A673 (cell line): ENCODE measurements at regions not wholly inside any gene's neighbourhood (a gene's known extent, or its start where the extent isn't known, plus 50 kb on each side); places are given as distances from the start of the nearest gene placed in this dataset.

ENCODE experiments used
- BruUV-seq: library from RNA; stranded (reverse); fragments of 400-500 nt; replicated peaks from 2 replicates; lab custom pipeline; 2021; lab: Mats Ljungman, UMichigan
- CTCF ChIA-PET: fragments of 300-600 bp; sonication (Branson Sonifier 250); formaldehyde crosslinking; loops from one replicate; lab custom pipeline; 2022; ENCODE audit warnings: antibody characterized with exemption; lab: Charles Lee
- POLR2A ChIA-PET: fragments of 300-600 bp; sonication (Branson Sonifier 250); formaldehyde crosslinking; loops from one replicate; lab custom pipeline; 2022; ENCODE audit warnings: antibody characterized with exemption; ENCODE audit not compliant: low non-redundant PET; lab: Charles Lee
- DNase-seq: peaks from one replicate; pipeline ENCODE4 v3.0.0-alpha.2; 2015; ENCODE audit warnings: low spot score
- H3K27ac ChIP-seq: fragments of 200-600 bp; sonication (generic); 2 replicates; pipeline ENCODE4 v1.5.1; 2016; ENCODE audit warnings: mixed run types, low read depth, mild to moderate bottlenecking, mixed read lengths, antibody characterized with exemption, low read length; ENCODE audit not compliant: poor library complexity, severe bottlenecking
- H3K27me3 ChIP-seq: fragments of 200-600 bp; sonication (generic); replicated peaks from 2 replicates; pipeline ENCODE4 v1.6.1; 2017; ENCODE audit warnings: mixed run types, low read depth, mild to moderate bottlenecking, mixed read lengths, antibody characterized with exemption, low read length; ENCODE audit not compliant: insufficient read depth, poor library complexity
- H3K36me3 ChIP-seq: fragments of 200-600 bp; sonication (generic); 2 replicates; pipeline ENCODE4 v1.6.1; 2016; ENCODE audit warnings: mixed run types, mild to moderate bottlenecking, mixed read lengths, antibody characterized with exemption, low read length; ENCODE audit not compliant: insufficient read depth, poor library complexity, severe bottlenecking
- H3K4me1 ChIP-seq: fragments of 200-600 bp; sonication (generic); 2 replicates; pipeline ENCODE4 v1.6.1; 2017; ENCODE audit warnings: mixed run types, mild to moderate bottlenecking, mixed read lengths, antibody characterized with exemption, low read length; ENCODE audit not compliant: insufficient read depth, poor library complexity, severe bottlenecking
- H3K4me3 ChIP-seq: fragments of 200-600 bp; sonication (generic); 2 replicates; pipeline ENCODE4 v1.5.1; 2016; ENCODE audit warnings: low read depth, mixed run types, mild to moderate bottlenecking, mixed read lengths, low read length; ENCODE audit not compliant: poor library complexity, severe bottlenecking
- H3K9me3 ChIP-seq: fragments of 200-600 bp; sonication (generic); 2 replicates; pipeline ENCODE4 v1.6.1; 2016; ENCODE audit warnings: mixed run types, low read depth, mild to moderate bottlenecking, mixed read lengths, antibody characterized with exemption, low read length; ENCODE audit not compliant: poor library complexity, severe bottlenecking
- EZH2 ChIP-seq: fragments of 200-600 bp; sonication (generic); IDR thresholded peaks from 2 replicates; pipeline ENCODE4 v1.6.1; 2017; ENCODE audit warnings: borderline replicate concordance, low read depth, mild to moderate bottlenecking, mixed read lengths, antibody characterized with exemption, low read length; ENCODE audit not compliant: poor library complexity, severe bottlenecking
- intact Hi-C: fragments of 100-400 bp; cut with micrococcal nuclease; formaldehyde crosslinking; loops from one replicate; pipeline ENCODE4 v1.10.0; 2022; ENCODE audit not compliant: unreplicated experiment
- TF ChIP-seq, protein P1 (sequence below): fragments of 300-800, 200-600 bp; sonication (generic); conservative IDR thresholded peaks from 2 replicates; pipeline ENCODE4 v1.5.1; 2017; ENCODE audit warnings: low read depth, mild to moderate bottlenecking, antibody characterized with exemption, low read length, moderate library complexity, mixed read lengths

DNA sequence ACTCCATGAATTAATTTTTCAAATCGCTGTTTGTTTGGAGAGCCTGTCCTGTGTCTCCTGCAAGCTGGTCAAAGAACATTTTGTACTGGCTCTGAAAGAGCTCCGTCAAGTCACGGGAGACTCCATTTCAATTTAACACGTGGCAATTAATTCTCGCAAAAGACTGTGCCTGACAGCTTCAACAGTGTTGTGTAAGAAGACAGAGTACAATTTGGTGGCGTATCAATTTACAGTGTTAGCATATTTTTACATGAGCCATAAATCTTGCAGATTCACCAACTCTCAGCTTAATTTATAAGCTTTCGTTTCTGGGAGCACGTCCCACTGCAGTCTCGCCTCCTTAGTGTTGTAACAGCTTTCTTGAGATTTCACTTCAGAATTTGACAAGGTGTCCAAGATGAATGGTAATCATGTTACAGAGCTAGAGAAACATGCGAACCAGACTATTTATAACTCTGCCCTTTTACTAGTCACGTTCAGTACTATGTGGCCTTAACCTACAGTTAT lies 70.8 kb downstream of the RWDD4 start:
- peaks cover 31% of the 10 kb centered on the region for H3K4me1 ChIP-seq
- no peak overlapping the region for H3K4me3 ChIP-seq
- H3K27me3 ChIP-seq, result peaks cover 11% of the 10 kb centered on the region
- no peaks in the 10 kb centered on the region for H3K36me3 ChIP-seq
- intact Hi-C loops, result no loop called here
- no TSS peak for BruUV-seq
- ChIA-PET CTCF (no interaction called here), POLR2A (no interaction called here)
- DNase-seq, result peak; percentile 83
- H3K9me3 ChIP-seq, result no peaks in the 10 kb centered on the region
- no peak overlapping the region for H3K27ac ChIP-seq
- TF ChIP-seq, protein P1, sequence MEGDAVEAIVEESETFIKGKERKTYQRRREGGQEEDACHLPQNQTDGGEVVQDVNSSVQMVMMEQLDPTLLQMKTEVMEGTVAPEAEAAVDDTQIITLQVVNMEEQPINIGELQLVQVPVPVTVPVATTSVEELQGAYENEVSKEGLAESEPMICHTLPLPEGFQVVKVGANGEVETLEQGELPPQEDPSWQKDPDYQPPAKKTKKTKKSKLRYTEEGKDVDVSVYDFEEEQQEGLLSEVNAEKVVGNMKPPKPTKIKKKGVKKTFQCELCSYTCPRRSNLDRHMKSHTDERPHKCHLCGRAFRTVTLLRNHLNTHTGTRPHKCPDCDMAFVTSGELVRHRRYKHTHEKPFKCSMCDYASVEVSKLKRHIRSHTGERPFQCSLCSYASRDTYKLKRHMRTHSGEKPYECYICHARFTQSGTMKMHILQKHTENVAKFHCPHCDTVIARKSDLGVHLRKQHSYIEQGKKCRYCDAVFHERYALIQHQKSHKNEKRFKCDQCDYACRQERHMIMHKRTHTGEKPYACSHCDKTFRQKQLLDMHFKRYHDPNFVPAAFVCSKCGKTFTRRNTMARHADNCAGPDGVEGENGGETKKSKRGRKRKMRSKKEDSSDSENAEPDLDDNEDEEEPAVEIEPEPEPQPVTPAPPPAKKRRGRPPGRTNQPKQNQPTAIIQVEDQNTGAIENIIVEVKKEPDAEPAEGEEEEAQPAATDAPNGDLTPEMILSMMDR, result no peak
- no peak for TF ChIP-seq EZH2

DNA sequence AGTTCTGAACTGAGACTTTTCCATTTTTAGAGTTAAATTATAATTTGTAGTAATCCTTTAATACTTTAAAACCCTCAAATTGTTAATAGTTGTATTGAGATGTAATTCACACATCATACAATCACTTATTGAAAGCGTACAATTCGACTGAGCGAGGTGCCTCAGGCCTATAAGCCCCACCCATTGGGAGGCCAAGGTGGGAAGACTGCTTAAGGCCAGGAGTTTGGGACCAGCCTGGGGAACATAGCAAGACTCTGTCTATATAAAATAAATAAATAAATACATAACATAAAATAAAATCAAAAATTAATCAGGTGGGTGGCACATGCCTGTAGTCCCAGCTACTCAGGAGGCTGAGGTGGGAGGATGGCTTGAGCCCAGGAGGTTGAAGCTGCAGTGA lies 70.3 kb downstream of the RWDD4 start:
- H3K9me3 ChIP-seq, result no peaks in the 10 kb centered on the region
- H3K36me3 ChIP-seq, result no peaks in the 10 kb centered on the region
- no peak for DNase-seq
- ChIA-PET CTCF (no interaction called here), POLR2A (no interaction called here)
- H3K27ac ChIP-seq, result no peak overlapping the region
- no TSS peak for BruUV-seq
- TF ChIP-seq, protein P1, result no peak
- no peak for TF ChIP-seq EZH2
- peaks cover 11% of the 10 kb centered on the region for H3K27me3 ChIP-seq
- H3K4me3 ChIP-seq, result no peak overlapping the region
- peaks cover 31% of the 10 kb centered on the region for H3K4me1 ChIP-seq
- intact Hi-C loops, result no loop called here

DNA sequence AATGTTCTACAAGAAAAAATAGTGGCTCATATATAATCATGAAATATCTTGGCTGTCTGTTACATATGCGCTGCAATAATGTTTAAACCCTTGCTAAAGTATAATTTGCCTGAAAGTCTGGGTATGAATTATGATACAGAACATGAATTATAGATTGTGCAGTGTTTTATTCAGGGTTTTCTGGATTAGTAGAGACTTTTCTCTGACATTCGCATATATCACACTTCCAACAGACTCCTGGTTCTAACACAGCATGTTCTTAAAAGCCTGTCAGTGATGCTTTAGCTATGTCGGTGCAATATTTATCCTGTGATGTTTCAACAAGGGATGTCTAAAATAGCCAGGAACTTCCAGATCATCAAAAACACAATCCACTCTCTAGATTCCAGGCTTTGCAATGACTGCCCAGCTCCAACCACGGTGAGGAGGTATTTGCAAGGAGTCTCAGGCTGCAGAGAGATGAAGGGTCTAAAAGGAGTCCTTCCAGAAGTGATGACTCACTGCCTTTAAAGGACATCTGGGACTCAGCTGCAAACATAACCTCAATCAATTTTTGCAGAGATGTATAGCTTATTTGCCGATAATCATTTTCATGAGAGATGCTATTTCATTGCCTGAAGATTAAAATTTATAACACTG lies 69.4 kb downstream of the RWDD4 start:
- H3K4me3 ChIP-seq, result no peak overlapping the region
- peaks cover 11% of the 10 kb centered on the region for H3K27me3 ChIP-seq
- DNase-seq, result no peak
- no peaks in the 10 kb centered on the region for H3K9me3 ChIP-seq
- intact Hi-C loops, result no loop called here
- peaks cover 31% of the 10 kb centered on the region for H3K4me1 ChIP-seq
- BruUV-seq, result no TSS peak
- no peak overlapping the region for H3K27ac ChIP-seq
- no peak for TF ChIP-seq EZH2
- TF ChIP-seq, protein P1, result no peak
- ChIA-PET CTCF (no interaction called here), POLR2A (no interaction called here)
- H3K36me3 ChIP-seq, result no peaks in the 10 kb centered on the region
